Globus pallidus (tissue), 1 donor: ENCODE measurements at regions not wholly inside any gene's neighbourhood (a gene's known extent, or its start where the extent isn't known, plus 50 kb on each side); places are given as distances from the start of the nearest gene placed in this dataset.

ENCODE experiments used
- DNase-seq: peaks from one replicate; pipeline ENCODE4 v3.0.0-alpha.2; 2015; ENCODE audit warnings: low spot score

DNA sequence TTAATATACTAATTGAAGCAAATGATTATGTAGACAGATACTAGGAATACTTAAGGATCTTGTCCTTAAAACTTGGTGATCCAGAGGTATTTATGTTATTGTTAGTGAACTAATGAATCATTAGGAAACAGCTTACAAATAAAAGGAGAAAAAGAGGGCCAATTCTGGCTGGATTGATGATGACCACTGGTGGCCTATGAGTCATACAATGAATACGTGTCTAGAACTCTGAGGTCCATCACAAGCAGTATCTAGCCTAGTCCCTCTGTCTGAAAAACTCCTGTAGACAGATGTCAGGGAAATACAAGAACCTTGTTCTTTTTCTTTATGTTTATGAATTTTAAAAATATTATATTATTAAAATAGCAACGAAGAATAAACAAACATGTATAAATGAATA lies 51.7 kb upstream of the RTL1 start:
- DNase-seq: no peak

DNA sequence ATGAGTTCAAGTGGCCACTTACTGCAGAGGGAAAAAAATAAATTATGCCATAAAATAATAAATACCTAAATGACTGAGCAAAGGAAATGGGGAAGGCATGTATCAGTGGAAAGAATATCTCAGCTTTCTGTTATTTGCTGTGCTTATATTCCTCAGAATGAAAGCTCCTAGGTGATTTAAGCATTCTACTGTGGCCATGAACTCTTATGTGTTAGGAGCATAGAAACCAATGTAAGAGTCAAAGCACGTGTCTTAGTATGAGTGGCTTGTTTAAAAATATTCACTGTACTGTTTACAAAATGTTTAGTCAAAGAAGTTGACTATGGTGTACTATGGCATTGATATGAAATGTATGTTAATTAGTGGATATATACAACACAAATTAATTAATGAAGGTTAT lies 59.0 kb upstream of the RTL1 start:
- no peak for DNase-seq

GRCh38 chr14:100965296-100965695 lies 61.8 kb upstream of the RTL1 start:
- DNase-seq: no peak

GRCh38 chr14:100967178-100967577 lies 63.7 kb upstream of the RTL1 start:
- DNase-seq: no peak

DNA sequence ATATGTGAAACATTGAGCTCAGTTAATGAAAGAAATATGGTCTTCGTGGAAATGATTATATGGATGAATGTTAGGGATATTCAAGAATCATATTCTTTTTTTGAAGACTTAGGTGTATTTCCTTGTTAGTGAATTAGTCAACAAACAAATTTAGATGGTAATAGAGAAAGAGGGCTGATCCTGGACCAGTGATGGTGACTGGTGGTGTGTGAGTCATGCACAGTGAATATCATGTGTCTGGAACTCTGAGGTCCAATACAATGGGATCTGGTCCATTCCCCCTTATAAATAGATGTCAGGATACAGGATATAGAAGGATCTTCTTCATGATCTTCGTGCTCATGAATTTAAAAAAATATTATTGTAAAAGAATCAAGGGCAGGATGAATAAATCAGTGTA lies 64.4 kb upstream of the RTL1 start:
- no peak for DNase-seq

GRCh38 chr14:100972118-100972897 lies 68.8 kb upstream of the RTL1 start:
- no peak for DNase-seq

GRCh38 chr14:100975671-100976070 lies 72.1 kb upstream of the RTL1 start:
- DNase-seq: no peak

- DNase-seq: no peak
Observed at GRCh38 chr14:100979079-100979478, 75.6 kb upstream of the RTL1 start.

GRCh38 chr14:100979780-100980179 lies 76.3 kb upstream of the RTL1 start:
- DNase-seq: no peak

DNA sequence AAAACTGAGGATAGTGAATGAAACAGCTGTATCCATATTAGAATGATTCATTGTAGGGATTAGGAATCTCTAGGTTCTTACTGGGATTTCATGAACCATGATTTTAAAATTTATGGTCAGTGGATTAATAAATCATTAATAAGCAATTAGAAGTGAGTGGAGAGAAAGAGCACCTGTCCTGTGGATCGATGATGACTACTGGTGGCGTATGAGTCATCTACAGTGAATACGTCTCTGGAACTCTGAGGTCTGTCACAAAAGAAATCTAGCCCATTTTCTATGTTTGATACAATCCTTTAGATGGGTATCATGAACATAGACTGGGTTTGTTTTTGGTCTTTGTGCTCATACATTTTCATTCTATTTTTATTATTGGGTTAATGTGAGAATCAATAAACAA lies 77.3 kb upstream of the RTL1 start:
- no peak for DNase-seq

- no peak for DNase-seq
Observed at GRCh38 chr14:100981809-100982208, 78.3 kb upstream of the RTL1 start.

- no peak for DNase-seq
Observed at GRCh38 chr14:100982353-100982752, 78.8 kb upstream of the RTL1 start.

DNA sequence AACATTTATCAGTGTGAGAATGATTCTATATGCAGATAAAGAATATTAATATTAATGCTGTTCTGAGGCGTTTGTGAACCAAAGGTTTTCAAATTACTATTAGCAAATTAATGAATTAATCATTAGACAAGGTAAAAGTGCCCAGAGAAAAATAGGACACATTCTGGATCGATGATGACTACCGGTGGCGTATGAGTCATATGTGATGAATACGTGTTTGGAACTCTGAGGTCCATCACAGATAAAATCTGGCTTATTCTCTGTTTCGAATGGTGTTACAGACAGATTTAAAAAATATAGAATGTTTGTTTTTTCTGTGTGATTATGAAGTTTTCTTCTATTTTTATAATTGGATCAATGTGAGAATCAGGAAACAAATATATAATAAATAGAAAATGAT lies 79.2 kb upstream of the RTL1 start:
- no peak for DNase-seq

- no peak for DNase-seq
Observed at GRCh38 chr14:100983710-100984109, 80.2 kb upstream of the RTL1 start.

- DNase-seq: no peak
Observed at GRCh38 chr14:100988011-100988410, 84.5 kb upstream of the RTL1 start.

- no peak for DNase-seq
Observed at GRCh38 chr14:100988411-100988900, 84.9 kb upstream of the RTL1 start.

DNA sequence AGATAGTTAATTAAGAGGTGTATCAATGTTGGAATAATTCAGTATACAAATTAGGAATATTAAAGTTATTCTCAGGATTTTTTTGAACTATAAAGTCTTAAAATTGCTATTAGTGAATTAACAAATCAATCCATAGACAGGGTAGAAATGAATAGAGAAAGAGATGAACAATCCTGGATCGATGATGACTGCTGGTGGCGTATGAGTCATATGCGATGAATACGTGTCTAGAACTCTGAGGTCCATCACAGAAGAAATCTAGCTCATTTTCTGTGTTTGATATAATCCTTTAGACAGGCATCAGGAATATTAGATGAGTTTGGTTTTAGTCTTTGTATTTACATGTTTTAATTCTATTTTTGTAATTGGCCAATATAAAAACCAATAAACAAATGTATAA lies 85.4 kb upstream of the RTL1 start:
- DNase-seq: no peak

- no peak for DNase-seq
Observed at GRCh38 chr14:100989924-100990323, 86.4 kb upstream of the RTL1 start.

DNA sequence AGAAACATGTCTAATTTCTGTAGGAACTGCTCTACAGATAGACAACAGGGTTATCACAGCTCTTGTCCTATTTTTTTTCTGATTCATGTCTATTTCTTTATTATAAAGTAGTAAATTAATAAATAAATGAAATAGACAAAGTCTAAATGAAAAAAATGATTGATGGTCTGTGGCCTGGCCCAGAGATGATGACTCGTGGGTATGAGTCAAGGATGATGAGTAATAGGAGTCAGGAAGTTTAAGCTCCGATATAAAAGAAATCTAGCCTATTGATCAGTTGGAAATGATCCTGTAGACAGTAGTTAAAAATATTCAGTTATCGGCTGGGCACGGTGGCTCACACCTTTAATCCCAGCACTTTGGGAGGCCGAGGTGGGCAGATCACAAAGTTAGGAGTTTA lies 90.6 kb upstream of the RTL1 start:
- no peak for DNase-seq

GRCh38 chr14:100994756-100995330 lies 91.3 kb upstream of the RTL1 start:
- DNase-seq: no peak

GRCh38 chr14:101000711-101001250 lies 97.3 kb upstream of the RTL1 start:
- DNase-seq: no peak

GRCh38 chr14:101001311-101002069 lies 98.0 kb upstream of the RTL1 start:
- DNase-seq: no peak

DNA sequence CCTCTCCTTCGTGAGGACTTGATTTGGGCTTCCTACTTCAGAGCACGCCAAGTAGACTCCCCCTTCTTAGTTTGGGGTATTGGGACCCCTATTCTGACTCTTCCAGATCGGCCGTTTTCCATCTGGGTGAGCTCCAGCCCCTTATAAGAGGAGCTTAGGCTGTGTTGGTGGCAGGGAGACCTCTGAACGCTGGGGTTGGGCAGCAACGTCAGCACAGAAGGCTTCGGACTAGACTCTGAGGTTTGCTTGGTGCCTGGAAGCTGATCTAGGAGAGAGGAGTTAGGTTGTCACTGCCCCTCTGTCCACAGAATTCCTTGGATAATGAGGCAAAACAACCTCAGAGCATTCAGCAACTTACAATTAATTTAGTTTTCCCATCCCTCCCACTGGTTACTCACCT lies 99.2 kb upstream of the RTL1 start:
- no peak for DNase-seq
